Right lobe of liver (tissue), 4 donors: ENCODE measurements at regions not wholly inside any gene's neighbourhood (a gene's known extent, or its start where the extent isn't known, plus 50 kb on each side); places are given as distances from the start of the nearest gene placed in this dataset.
A peak's percentile ranks its signal among the peaks of the same experiment; 100 is the strongest.

ENCODE experiments used
- POLR2A ChIP-seq: fragments of 450-650 bp; IDR thresholded peaks from one replicate; pipeline ENCODE4 v1.6.1; 2017; ENCODE audit warnings: antibody characterized with exemption, mild to moderate bottlenecking
- TF ChIP-seq, protein P1 (sequence below), 4 donors: fragments of 200-600 bp in 3 of 4; fragments of 450-650 bp in 1 of 4; IDR thresholded peaks; one replicate each; pipeline versions ENCODE4 v1.5.1 to v1.8.0; 2016 to 2022; ENCODE audit warnings: antibody characterized with exemption in 4 of 4, mild to moderate bottlenecking in 2 of 4
- donor health status: DM: no; HTN: no; CAD: no.
- donor health status: DM: no; HTN: no; CAD: no.
- donor health status: DM: no; HTN: yes; CAD: no.

- TF ChIP-seq, protein P1, sequence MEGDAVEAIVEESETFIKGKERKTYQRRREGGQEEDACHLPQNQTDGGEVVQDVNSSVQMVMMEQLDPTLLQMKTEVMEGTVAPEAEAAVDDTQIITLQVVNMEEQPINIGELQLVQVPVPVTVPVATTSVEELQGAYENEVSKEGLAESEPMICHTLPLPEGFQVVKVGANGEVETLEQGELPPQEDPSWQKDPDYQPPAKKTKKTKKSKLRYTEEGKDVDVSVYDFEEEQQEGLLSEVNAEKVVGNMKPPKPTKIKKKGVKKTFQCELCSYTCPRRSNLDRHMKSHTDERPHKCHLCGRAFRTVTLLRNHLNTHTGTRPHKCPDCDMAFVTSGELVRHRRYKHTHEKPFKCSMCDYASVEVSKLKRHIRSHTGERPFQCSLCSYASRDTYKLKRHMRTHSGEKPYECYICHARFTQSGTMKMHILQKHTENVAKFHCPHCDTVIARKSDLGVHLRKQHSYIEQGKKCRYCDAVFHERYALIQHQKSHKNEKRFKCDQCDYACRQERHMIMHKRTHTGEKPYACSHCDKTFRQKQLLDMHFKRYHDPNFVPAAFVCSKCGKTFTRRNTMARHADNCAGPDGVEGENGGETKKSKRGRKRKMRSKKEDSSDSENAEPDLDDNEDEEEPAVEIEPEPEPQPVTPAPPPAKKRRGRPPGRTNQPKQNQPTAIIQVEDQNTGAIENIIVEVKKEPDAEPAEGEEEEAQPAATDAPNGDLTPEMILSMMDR (IDR thresholded peaks at IDR 0.05): peak in 1 of 4 donors; percentile 6
- TF ChIP-seq POLR2A: no peak
These were observed 1167.6 kb downstream of the JRKL start for GRCh38 chr11:97557399-97557798.
